ENCODE measurements at regions not wholly inside any gene's neighbourhood (a gene's known extent, or its start where the extent isn't known, plus 50 kb on each side); places are given as distances from the start of the nearest gene placed in this dataset.
"Not testable (repeated sequence)": the region's sequence is repeated elsewhere in the genome, so short reads cannot be mapped to it uniquely, and the experiment has no call there.

GRCh38 chr9:108743901-108744371 lies 111.8 kb downstream of the ACTL7B start:
- Histone ChIP-seq H3K9me3 (ENCODE audit: control insufficient read depth, low read length) (no peaks in the 10 kb centered on the region), H3K4me1 (ENCODE audit: control insufficient read depth in 1 of 2, insufficient read depth in 2 of 2, low read length in 2 of 2) (no peaks in the 10 kb centered on the region), H3K27ac (ENCODE audit: low read depth in 1 of 2, low read length in 2 of 2) (no peak overlapping the region), H3K27me3 (ENCODE audit: control insufficient read depth in 1 of 2, insufficient read depth in 2 of 2, low read length in 1 of 2) (no peaks in the 10 kb centered on the region), H3K36me3 (ENCODE audit: control insufficient read depth in 1 of 2, insufficient read depth in 2 of 2, low read length in 1 of 2) (no peaks in the 10 kb centered on the region), H3K4me3 (ENCODE audit: low read length in 2 of 2) (no peak overlapping the region)
- 15 to 17% methylated on average over 6 of the region's 6 CpGs for WGBS, 2 donors
- DNase-seq, result no peak
- intact Hi-C loops (cut with DNase I), result no loop called here
- ATAC-seq (ENCODE audit: low FRiP score), result no peak

DNA sequence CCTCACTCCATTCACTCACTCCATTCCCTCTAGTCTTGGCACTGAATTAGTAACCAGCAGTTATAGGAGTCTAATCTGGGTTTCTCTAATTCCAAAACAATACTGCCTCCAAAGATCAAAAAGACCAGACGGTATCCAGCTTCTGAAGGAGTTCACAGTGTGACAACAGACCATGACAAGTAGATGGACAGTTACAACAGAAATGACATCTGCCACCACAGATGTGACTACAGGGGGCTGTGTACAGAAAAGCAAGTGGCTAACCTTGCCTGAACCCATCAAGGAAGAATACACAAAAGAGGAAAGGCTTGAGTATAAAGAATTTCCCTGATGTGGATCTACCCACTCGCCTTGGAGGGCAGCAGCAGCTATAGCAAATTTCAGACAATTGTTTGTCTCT lies 112.4 kb downstream of the ACTL7B start:
- 66 to 72% methylated on average over 2 of the region's 2 CpGs for WGBS, 2 donors
- DNase-seq, result no peak
- H3K4me1 ChIP-seq (ENCODE audit: control insufficient read depth in 1 of 2, insufficient read depth in 2 of 2, low read length in 2 of 2), result no peaks in the 10 kb centered on the region
- H3K36me3 ChIP-seq (ENCODE audit: control insufficient read depth in 1 of 2, insufficient read depth in 2 of 2, low read length in 1 of 2), result no peaks in the 10 kb centered on the region
- no peak overlapping the region for H3K4me3 ChIP-seq (ENCODE audit: low read length in 2 of 2)
- no peak for ATAC-seq (ENCODE audit: low FRiP score)
- H3K9me3 ChIP-seq (ENCODE audit: control insufficient read depth, low read length), result no peaks in the 10 kb centered on the region
- H3K27me3 ChIP-seq (ENCODE audit: control insufficient read depth in 1 of 2, insufficient read depth in 2 of 2, low read length in 1 of 2), result no peaks in the 10 kb centered on the region
- intact Hi-C loops (cut with DNase I), result no loop called here
- no peak overlapping the region for H3K27ac ChIP-seq (ENCODE audit: low read depth in 1 of 2, low read length in 2 of 2)

- Histone ChIP-seq H3K4me3 (ENCODE audit: low read length in 2 of 2) (no peak overlapping the region), H3K9me3 (ENCODE audit: control insufficient read depth, low read length) (no peaks in the 10 kb centered on the region), H3K4me1 (ENCODE audit: control insufficient read depth in 1 of 2, insufficient read depth in 2 of 2, low read length in 2 of 2) (no peaks in the 10 kb centered on the region), H3K36me3 (ENCODE audit: control insufficient read depth in 1 of 2, insufficient read depth in 2 of 2, low read length in 1 of 2) (no peaks in the 10 kb centered on the region), H3K27me3 (ENCODE audit: control insufficient read depth in 1 of 2, insufficient read depth in 2 of 2, low read length in 1 of 2) (no peaks in the 10 kb centered on the region), H3K27ac (ENCODE audit: low read depth in 1 of 2, low read length in 2 of 2) (no peak overlapping the region)
- intact Hi-C loops (cut with DNase I), result no loop called here
- 77 to 85% methylated on average over 5 of the region's 5 CpGs for WGBS, 2 donors
- DNase-seq, result no peak
- ATAC-seq (ENCODE audit: low FRiP score), result no peak
Observed at GRCh38 chr9:108742191-108742590, 113.6 kb downstream of the ACTL7B start.

GRCh38 chr9:108731292-108731691 lies 124.5 kb downstream of the ACTL7B start:
- H3K9me3 ChIP-seq (ENCODE audit: control insufficient read depth, low read length); H3K27me3 ChIP-seq (ENCODE audit: control insufficient read depth in 1 of 2, insufficient read depth in 2 of 2, low read length in 1 of 2); H3K36me3 ChIP-seq (ENCODE audit: control insufficient read depth in 1 of 2, insufficient read depth in 2 of 2, low read length in 1 of 2); H3K4me1 ChIP-seq (ENCODE audit: control insufficient read depth in 1 of 2, insufficient read depth in 2 of 2, low read length in 2 of 2); H3K4me3 ChIP-seq (ENCODE audit: low read length in 2 of 2); ATAC-seq (ENCODE audit: low FRiP score); H3K27ac ChIP-seq (ENCODE audit: low read depth in 1 of 2, low read length in 2 of 2); intact Hi-C loops (cut with DNase I); DNase-seq: not testable (repeated sequence)
- 73 to 80% methylated on average over 1 of the region's 1 CpG for WGBS, 2 donors

DNA sequence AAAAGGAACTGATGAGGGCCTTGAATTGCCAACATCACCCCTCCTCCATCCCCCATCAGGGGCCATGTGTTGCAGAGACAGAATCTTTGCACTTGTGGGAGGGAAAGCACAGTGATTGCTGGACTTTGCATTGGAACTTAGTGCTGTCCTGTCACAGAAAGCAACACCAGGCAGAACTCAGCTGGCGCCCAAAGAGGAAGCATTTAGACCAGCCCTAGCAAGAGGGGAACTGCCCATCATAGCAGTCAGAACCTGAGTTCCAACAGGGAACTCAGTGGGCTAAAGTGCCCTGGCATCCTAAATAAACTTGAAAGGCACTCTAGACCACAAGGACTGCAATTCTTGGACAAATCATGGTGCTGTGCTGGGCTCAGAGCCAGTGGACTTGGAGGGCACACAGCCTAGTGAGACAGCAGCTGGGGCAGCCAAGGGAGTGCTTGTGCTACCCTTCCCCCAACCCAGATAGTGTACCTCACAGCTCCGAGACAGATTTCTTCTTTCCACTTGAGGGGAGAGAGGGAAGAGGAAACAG lies 128.1 kb downstream of the ACTL7B start:
- H3K27ac ChIP-seq (ENCODE audit: low read depth in 1 of 2, low read length in 2 of 2), result peak overlapping the region in 1 of 2 donors; percentile 1
- H3K27me3 ChIP-seq (ENCODE audit: control insufficient read depth in 1 of 2, insufficient read depth in 2 of 2, low read length in 1 of 2), result no peaks in the 10 kb centered on the region
- H3K4me3 ChIP-seq (ENCODE audit: low read length in 2 of 2), result no peak overlapping the region
- intact Hi-C loops (cut with DNase I), result no loop called here
- peak; percentile 70 for ATAC-seq (ENCODE audit: low FRiP score)
- no peaks in the 10 kb centered on the region for H3K9me3 ChIP-seq (ENCODE audit: control insufficient read depth, low read length)
- WGBS, 2 donors, result 0 to 3% methylated on average over 2 of the region's 2 CpGs
- no peaks in the 10 kb centered on the region for H3K36me3 ChIP-seq (ENCODE audit: control insufficient read depth in 1 of 2, insufficient read depth in 2 of 2, low read length in 1 of 2)
- peak; percentile 79 to 82 for DNase-seq
- H3K4me1 ChIP-seq (ENCODE audit: control insufficient read depth in 1 of 2, insufficient read depth in 2 of 2, low read length in 2 of 2), result peaks cover 0 to 3% of the 10 kb centered on the region in 2 donors

DNA sequence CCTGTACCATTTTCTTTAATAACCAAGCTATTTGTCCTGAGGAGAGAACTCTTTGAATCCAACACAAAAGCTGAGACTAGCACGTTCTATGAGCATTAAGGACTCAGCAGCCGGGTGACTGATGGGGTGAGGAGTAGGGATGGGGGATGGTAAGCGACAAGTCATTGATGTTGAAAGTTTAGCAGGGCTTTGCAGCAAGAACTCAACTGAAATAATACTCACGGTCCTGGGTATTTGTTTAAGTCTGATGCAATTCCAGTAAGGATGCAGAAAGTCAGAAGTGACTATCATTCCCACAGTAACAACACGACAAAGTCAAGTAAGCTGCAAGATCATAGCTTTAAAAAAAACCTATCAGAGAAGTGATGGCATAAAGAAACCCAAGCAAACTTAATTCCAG lies 131.1 kb downstream of the ACTL7B start:
- Histone ChIP-seq H3K4me1 (ENCODE audit: control insufficient read depth in 1 of 2, insufficient read depth in 2 of 2, low read length in 2 of 2) (peaks cover 0 to 3% of the 10 kb centered on the region in 2 donors), H3K4me3 (ENCODE audit: low read length in 2 of 2) (no peak overlapping the region), H3K36me3 (ENCODE audit: control insufficient read depth in 1 of 2, insufficient read depth in 2 of 2, low read length in 1 of 2) (no peaks in the 10 kb centered on the region), H3K27me3 (ENCODE audit: control insufficient read depth in 1 of 2, insufficient read depth in 2 of 2, low read length in 1 of 2) (no peaks in the 10 kb centered on the region), H3K9me3 (ENCODE audit: control insufficient read depth, low read length) (no peaks in the 10 kb centered on the region), H3K27ac (ENCODE audit: low read depth in 1 of 2, low read length in 2 of 2) (no peak overlapping the region)
- DNase-seq, result no peak
- intact Hi-C loops (cut with DNase I), result loop anchor here in 1 of 2 donors (2.0 kb wide), 1 partner anchor 76 kb away; no protein-coding TSS in a partner anchor
- WGBS, 2 donors, result 62 to 79% methylated on average over 5 of the region's 5 CpGs
- ATAC-seq (ENCODE audit: low FRiP score), result no peak

DNA sequence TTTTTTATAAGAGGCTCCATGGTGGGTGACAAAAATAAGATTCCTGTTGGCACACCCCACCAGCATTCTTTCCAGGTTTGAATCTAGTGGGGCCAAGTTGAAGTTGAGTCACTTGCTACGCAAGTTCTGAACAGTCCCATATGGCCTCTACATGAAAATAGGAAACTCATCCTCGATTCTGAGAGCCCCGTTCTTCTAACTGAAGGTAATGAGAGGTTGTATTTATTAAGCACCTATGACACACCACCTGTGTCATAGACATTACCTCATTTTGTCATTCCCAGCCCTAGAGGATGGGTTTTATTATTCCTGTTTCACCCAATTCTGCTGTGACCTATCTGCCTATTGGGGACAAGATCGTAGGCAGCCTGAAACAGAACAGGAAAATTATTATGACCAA lies 131.7 kb downstream of the ACTL7B start:
- intact Hi-C loops (cut with DNase I), result loop anchor here in 1 of 2 donors (2.0 kb wide), 1 partner anchor 77 kb away; no protein-coding TSS in a partner anchor
- 59 to 65% methylated on average over 4 of the region's 4 CpGs for WGBS, 2 donors
- ATAC-seq (ENCODE audit: low FRiP score) (no peak), DNase-seq (no peak)
- Histone ChIP-seq H3K27ac (ENCODE audit: low read depth in 1 of 2, low read length in 2 of 2) (no peak overlapping the region), H3K27me3 (ENCODE audit: control insufficient read depth in 1 of 2, insufficient read depth in 2 of 2, low read length in 1 of 2) (no peaks in the 10 kb centered on the region), H3K4me1 (ENCODE audit: control insufficient read depth in 1 of 2, insufficient read depth in 2 of 2, low read length in 2 of 2) (peaks cover 0 to 3% of the 10 kb centered on the region in 2 donors), H3K36me3 (ENCODE audit: control insufficient read depth in 1 of 2, insufficient read depth in 2 of 2, low read length in 1 of 2) (no peaks in the 10 kb centered on the region), H3K9me3 (ENCODE audit: control insufficient read depth, low read length) (no peaks in the 10 kb centered on the region), H3K4me3 (ENCODE audit: low read length in 2 of 2) (no peak overlapping the region)

DNA sequence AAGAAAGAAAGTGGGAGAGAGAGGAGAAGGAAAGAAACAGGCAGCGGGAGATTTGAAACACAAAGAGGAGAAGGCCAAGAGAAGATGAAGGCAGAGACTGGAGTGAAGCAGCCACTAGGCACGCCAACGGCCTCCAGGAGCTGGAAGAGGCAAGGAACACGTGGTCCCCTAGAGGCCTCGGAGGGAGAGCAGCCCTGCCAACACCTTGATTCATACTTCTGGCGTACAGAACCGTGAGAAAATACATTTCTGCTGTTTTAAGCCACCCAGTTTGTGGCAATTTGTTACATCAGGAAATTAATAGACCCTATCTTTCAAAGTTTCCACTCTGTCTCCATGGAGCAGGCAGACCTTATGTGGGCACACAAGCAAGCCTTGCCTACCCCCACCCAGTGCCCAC lies 133.4 kb downstream of the ACTL7B start:
- intact Hi-C loops (cut with DNase I), result no loop called here
- DNase-seq (peak; percentile 56 to 78), ATAC-seq (ENCODE audit: low FRiP score) (peak; percentile 90)
- no peaks in the 10 kb centered on the region for H3K36me3 ChIP-seq (ENCODE audit: control insufficient read depth in 1 of 2, insufficient read depth in 2 of 2, low read length in 1 of 2)
- no peaks in the 10 kb centered on the region for H3K9me3 ChIP-seq (ENCODE audit: control insufficient read depth, low read length)
- 11 to 15% methylated on average over 7 of the region's 7 CpGs for WGBS, 2 donors
- H3K27ac ChIP-seq (ENCODE audit: low read depth in 1 of 2, low read length in 2 of 2), result peak overlapping the region in 1 of 2 donors; percentile 43
- no peaks in the 10 kb centered on the region for H3K27me3 ChIP-seq (ENCODE audit: control insufficient read depth in 1 of 2, insufficient read depth in 2 of 2, low read length in 1 of 2)
- H3K4me1 ChIP-seq (ENCODE audit: control insufficient read depth in 1 of 2, insufficient read depth in 2 of 2, low read length in 2 of 2), result peaks cover 0 to 3% of the 10 kb centered on the region in 2 donors
- no peak overlapping the region for H3K4me3 ChIP-seq (ENCODE audit: low read length in 2 of 2)

GRCh38 chr9:108720191-108720642 lies 135.6 kb downstream of the ACTL7B start:
- 10 to 32% methylated on average over 2 of the region's 2 CpGs for WGBS, 2 donors
- Histone ChIP-seq H3K27ac (ENCODE audit: low read depth in 1 of 2, low read length in 2 of 2) (no peak overlapping the region), H3K9me3 (ENCODE audit: control insufficient read depth, low read length) (no peaks in the 10 kb centered on the region), H3K4me1 (ENCODE audit: control insufficient read depth in 1 of 2, insufficient read depth in 2 of 2, low read length in 2 of 2) (peaks cover 0 to 3% of the 10 kb centered on the region in 2 donors), H3K27me3 (ENCODE audit: control insufficient read depth in 1 of 2, insufficient read depth in 2 of 2, low read length in 1 of 2) (no peaks in the 10 kb centered on the region), H3K36me3 (ENCODE audit: control insufficient read depth in 1 of 2, insufficient read depth in 2 of 2, low read length in 1 of 2) (no peaks in the 10 kb centered on the region), H3K4me3 (ENCODE audit: low read length in 2 of 2) (no peak overlapping the region)
- intact Hi-C loops (cut with DNase I), result no loop called here
- DNase-seq (no peak), ATAC-seq (ENCODE audit: low FRiP score) (no peak)
